Esophagus muscularis mucosa (tissue), 3 donors: ENCODE measurements at regions not wholly inside any gene's neighbourhood (a gene's known extent, or its start where the extent isn't known, plus 50 kb on each side); places are given as distances from the start of the nearest gene placed in this dataset.

ENCODE experiments used
- POLR2A ChIP-seq: fragments of 450-650 bp; IDR thresholded peaks from one replicate; pipeline ENCODE4 v1.6.1; 2017; ENCODE audit warnings: antibody characterized with exemption, moderate library complexity, mild to moderate bottlenecking, low read depth
- POLR2AphosphoS5 ChIP-seq, 2 donors: sonication (generic); formaldehyde crosslinking; IDR thresholded peaks; one replicate each; pipeline ENCODE4 v1.6.1; 2017; ENCODE audit warnings: antibody characterized with exemption in 2 of 2
- TF ChIP-seq, protein P1 (sequence below), 3 experiments: fragments of 200-600 bp in 2 of 3; fragments of 450-650 bp in 1 of 3; sonication (generic) in 2 of 3; IDR thresholded peaks; one replicate each; pipeline ENCODE4 v1.5.1; 2017 to 2019; ENCODE audit warnings: antibody characterized with exemption in 3 of 3, mild to moderate bottlenecking in 2 of 3, moderate library complexity in 1 of 3

GRCh38 chr11:116193321-116194131 is 579.3 kb downstream of the BUD13 start:
- no peak for TF ChIP-seq POLR2A
- TF ChIP-seq, protein P1, sequence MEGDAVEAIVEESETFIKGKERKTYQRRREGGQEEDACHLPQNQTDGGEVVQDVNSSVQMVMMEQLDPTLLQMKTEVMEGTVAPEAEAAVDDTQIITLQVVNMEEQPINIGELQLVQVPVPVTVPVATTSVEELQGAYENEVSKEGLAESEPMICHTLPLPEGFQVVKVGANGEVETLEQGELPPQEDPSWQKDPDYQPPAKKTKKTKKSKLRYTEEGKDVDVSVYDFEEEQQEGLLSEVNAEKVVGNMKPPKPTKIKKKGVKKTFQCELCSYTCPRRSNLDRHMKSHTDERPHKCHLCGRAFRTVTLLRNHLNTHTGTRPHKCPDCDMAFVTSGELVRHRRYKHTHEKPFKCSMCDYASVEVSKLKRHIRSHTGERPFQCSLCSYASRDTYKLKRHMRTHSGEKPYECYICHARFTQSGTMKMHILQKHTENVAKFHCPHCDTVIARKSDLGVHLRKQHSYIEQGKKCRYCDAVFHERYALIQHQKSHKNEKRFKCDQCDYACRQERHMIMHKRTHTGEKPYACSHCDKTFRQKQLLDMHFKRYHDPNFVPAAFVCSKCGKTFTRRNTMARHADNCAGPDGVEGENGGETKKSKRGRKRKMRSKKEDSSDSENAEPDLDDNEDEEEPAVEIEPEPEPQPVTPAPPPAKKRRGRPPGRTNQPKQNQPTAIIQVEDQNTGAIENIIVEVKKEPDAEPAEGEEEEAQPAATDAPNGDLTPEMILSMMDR (IDR thresholded peaks at IDR 0.05) = peak in 1 of 3 experiments; percentile 34
- no peak for TF ChIP-seq POLR2AphosphoS5 (IDR thresholded peaks at IDR 0.05)
